ENCODE measurements at regions not wholly inside any gene's neighbourhood (a gene's known extent, or its start where the extent isn't known, plus 50 kb on each side); places are given as distances from the start of the nearest gene placed in this dataset.
"Not testable (repeated sequence)": the region's sequence is repeated elsewhere in the genome, so short reads cannot be mapped to it uniquely, and the experiment has no call there.

- no peak for DNase-seq (ENCODE audit: low read depth in 2 of 3, low spot score in 1 of 3)
These were observed 72.5 kb downstream of the RRAGC start for GRCh38 chr1:38787041-38787440.

DNA sequence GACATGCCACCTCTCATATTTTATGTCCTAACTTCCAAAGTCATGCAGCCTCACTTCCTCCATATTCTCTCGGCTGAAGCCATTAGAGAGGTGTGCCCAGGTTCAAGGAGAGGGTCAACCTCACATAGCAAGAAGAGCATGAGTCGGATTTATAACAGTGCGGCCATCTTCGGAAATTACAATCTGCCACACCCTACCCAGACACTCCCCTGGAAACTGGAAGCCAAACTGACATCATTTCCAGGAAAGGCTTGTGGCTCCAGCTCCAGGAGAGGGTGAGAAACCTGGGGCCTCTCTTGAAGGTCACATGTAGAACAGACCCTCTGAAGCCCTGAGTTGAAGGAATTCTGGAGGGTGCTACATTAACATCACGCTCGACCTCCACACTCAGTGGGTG is 73.5 kb downstream of the RRAGC start:
- DNase-seq (ENCODE audit: low read depth in 2 of 3, low spot score in 1 of 3) = no peak

- DNase-seq (ENCODE audit: low read depth in 2 of 3, low spot score in 1 of 3) = no peak
These were observed 74.1 kb downstream of the RRAGC start for GRCh38 chr1:38785285-38786039.

DNA sequence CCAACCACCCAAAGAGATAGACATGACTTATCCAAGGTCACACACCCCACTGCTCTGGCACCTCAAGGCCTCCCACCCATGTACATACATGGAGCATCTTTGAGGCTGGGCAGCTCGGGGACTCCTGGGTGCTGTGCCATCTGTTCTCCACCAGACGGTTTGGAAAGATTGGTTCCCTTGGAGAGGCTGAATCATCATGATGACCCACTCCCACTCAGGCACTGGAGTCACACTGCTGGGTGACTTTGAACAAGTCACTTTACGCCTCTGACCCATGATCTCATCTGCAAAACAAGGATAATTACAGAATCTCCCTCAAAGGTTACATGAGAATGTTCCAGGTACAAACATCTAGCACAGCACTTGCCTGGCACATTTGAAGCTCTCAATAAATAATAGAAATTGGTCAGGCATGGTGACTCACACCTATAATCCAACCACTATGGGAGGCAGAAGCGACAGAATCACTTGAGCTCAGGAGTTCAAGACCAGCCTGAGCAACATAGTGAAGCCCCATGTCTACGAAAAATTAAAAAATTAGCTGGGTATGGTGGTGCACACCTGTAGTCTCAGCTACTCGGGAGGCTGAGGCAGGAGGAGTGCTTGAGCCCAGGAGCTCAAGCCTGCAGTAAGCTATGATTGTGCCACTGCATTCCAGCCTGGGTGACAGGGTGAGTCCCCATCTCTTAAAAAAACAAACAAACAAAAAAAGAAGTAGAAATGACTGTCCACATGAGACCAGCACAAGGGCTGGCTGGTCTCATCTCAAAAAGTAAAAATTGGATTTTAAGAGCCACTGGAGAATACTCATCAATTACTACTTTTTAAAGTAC is 74.9 kb downstream of the RRAGC start:
- no peak for DNase-seq (ENCODE audit: low read depth in 2 of 3, low spot score in 1 of 3)

GRCh38 chr1:38783640-38784229 is 75.8 kb downstream of the RRAGC start:
- DNase-seq (ENCODE audit: low read depth in 2 of 3, low spot score in 1 of 3) = no peak

GRCh38 chr1:38781872-38782617 is 77.5 kb downstream of the RRAGC start:
- DNase-seq (ENCODE audit: low read depth in 2 of 3, low spot score in 1 of 3) = no peak

DNA sequence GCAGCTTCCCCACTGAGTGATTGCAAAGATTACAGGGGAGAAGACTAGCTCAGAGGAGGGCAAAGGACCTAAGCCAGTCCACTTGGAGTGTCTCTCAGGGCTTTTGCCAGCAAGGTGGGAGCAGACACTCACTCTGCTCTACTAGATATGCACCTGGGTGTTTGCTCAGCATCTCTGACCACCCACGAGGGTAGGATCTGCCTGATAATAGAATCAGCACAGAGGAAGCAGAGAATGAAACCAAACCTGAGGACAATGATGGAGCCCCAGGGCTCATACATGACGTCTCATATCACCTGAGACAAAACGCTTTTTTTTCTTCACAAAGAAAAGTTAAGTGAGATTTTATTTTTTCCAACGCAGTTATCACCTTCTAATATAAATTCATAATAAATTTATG is 79.4 kb downstream of the RRAGC start:
- DNase-seq (ENCODE audit: low read depth in 2 of 3, low spot score in 1 of 3) = no peak

DNA sequence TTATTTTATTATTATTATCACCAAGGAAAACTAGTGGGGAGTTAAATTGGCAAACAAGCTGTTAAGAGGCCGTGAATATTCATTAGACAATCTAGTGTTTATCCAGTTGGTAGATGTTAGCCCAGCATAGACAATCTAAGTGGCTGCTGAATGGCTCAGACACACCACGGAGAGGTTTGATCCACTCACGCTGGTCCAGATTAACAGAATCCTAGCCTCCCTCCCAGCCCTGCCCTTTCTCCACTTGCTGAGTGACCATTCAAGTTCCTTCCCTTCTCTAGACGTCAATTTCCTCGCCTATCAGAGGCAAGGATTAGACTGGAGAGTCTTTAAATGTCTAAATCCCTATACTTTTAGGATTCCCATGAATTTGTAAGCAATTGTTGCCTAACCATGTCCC is 80.1 kb downstream of the RRAGC start:
- DNase-seq (ENCODE audit: low read depth in 2 of 3, low spot score in 1 of 3) = no peak

GRCh38 chr1:38778521-38778920 is 81.1 kb downstream of the RRAGC start:
- DNase-seq (ENCODE audit: low read depth in 2 of 3, low spot score in 1 of 3) = no peak

- DNase-seq (ENCODE audit: low read depth in 2 of 3, low spot score in 1 of 3) = no peak
These were observed 81.5 kb downstream of the RRAGC start for GRCh38 chr1:38778051-38778450.

DNA sequence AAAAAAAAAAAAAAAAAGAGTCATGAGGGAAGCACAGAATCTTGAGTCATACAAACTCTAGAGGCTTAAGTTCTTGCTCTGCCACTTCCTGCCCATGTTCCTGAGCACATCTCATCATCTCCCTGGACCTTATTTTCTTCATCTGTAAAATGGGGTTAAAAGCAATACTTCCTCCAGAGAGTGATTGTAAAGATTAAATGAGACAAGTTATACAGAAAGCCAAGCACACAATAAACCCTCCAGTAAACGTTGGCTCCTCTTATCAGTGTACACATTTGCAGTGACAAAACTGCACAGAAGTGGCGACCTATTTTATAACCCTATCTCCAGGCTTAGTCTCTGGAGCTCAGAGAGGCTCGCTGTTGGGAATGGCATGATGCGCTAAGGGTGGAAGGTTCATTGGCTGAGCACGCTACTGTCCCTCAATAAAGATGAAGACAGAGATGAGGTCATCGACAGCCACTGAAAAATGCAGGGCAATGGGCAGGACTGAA is 82.1 kb downstream of the RRAGC start:
- no peak for DNase-seq (ENCODE audit: low read depth in 2 of 3, low spot score in 1 of 3)

GRCh38 chr1:38776466-38777065 is 83.0 kb downstream of the RRAGC start:
- DNase-seq (ENCODE audit: low read depth in 2 of 3, low spot score in 1 of 3) = no peak

DNA sequence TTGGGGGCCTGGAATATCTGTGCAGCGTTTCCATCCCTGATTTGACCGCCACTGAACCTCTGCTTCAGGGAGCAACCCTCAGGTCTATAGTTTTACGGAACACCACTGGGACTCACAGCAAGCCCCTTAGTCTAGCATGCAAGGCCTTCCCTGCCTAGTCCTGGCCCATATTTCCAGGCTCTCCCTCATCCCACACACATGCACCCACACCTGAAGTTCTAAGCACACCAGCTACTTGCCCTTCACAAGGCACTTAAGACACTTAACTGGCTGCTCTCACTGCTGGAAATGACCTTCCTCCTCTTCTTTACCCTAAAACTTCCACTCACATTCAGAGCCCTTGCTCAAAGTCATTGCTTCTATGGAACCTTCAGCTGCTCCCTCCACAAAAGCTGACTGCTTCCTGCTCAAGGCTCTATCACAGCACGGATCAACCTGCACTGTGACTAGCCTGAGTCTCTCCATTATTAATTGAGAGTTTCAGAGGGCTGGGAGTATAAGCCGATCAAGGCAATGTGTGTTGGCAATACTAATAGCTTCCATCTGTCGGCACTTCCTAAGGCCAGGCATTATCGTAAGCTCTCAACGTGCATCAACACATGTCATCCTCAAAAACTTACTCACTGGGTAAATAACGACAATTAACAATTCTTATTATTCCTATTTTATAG is 84.3 kb downstream of the RRAGC start:
- no peak for DNase-seq (ENCODE audit: low read depth in 2 of 3, low spot score in 1 of 3)

- no peak for DNase-seq (ENCODE audit: low read depth in 2 of 3, low spot score in 1 of 3)
These were observed 86.1 kb downstream of the RRAGC start for GRCh38 chr1:38773483-38773882.

- no peak for DNase-seq (ENCODE audit: low read depth in 2 of 3, low spot score in 1 of 3)
These were observed 86.6 kb downstream of the RRAGC start for GRCh38 chr1:38772953-38773352.

DNA sequence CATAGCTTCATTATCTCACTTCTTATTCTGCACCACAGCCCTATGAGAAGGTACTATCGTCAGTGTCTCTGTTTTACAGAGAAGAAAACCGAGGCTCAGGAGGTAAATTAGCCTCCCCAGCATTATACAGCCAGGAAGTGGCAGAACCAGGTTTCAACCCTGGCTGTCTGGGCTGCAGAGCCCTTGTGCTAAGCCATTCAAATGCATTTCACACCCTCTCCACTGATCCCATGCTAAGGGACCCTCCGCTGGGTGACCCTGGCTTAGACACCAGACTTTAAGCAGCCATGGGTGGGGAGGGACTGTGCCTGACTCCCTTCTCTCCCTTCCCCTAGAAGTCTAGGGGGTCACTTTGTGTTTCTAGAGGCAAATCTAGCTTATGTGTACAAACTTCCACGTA is 87.5 kb downstream of the RRAGC start:
- no peak for DNase-seq (ENCODE audit: low read depth in 2 of 3, low spot score in 1 of 3)

- DNase-seq (ENCODE audit: low read depth in 2 of 3, low spot score in 1 of 3) = not testable (repeated sequence)
These were observed 88.9 kb downstream of the RRAGC start for GRCh38 chr1:38770516-38771173.

- DNase-seq (ENCODE audit: low read depth in 2 of 3, low spot score in 1 of 3) = no peak
These were observed 93.4 kb downstream of the RRAGC start for GRCh38 chr1:38766125-38766524.

DNA sequence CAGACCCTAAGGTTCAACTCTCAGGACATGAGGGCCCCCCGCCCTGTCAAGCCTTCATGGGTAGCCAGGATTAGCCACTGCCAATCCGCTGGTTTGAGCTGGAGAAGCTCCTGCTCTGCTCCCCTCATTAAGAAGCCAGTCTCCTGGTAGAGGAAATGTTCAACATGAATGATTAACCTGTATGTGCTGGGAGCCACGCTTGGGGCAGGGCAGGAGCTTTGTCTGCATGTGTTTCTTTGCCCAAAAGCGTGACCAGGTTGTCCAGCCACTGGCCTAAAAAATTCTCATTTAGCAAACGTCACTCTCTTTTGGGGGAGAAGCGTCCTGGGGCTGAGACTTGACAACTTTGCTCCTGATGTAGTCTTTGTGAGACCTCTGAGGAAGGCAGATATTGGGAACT is 96.5 kb downstream of the RRAGC start:
- no peak for DNase-seq (ENCODE audit: low read depth in 2 of 3, low spot score in 1 of 3)

GRCh38 chr1:38760562-38760961 is 99.0 kb downstream of the RRAGC start:
- no peak for DNase-seq (ENCODE audit: low read depth in 2 of 3, low spot score in 1 of 3)

Measured in stimulated activated CD4-positive, alpha-beta T cell treated with anti-CD3 and anti-CD28 coated beads, Interleukin-12 subunit alpha, Interleukin-12 subunit beta, amount 100 ng/mL, for 48 hours (primary cell).